Smooth muscle cell (in vitro differentiated cells): ENCODE measurements at regions not wholly inside any gene's neighbourhood (a gene's known extent, or its start where the extent isn't known, plus 50 kb on each side); places are given as distances from the start of the nearest gene placed in this dataset.
A peak's percentile ranks its signal among the peaks of the same experiment; 100 is the strongest.

ENCODE experiments used
- DNase-seq: peaks from one replicate; lab custom pipeline; 2025; ENCODE audit not compliant: unreplicated experiment; lab: John Stamatoyannopoulos, UW
- H2AFZ ChIP-seq: fragments of 200-600 bp; sonication (generic); 2 replicates; pipeline ENCODE4 v1.6.0; 2016; ENCODE audit warnings: antibody characterized with exemption, low read depth, mild to moderate bottlenecking
- H3F3A ChIP-seq: fragments of 200-600 bp; sonication (generic); 2 replicates; pipeline ENCODE4 v1.6.0; 2017; ENCODE audit warnings: antibody characterized with exemption, low read depth
- H3K27ac ChIP-seq: fragments of 200-600 bp; sonication (generic); 2 replicates; pipeline ENCODE4 v1.5.1; 2016; ENCODE audit warnings: low read depth, mild to moderate bottlenecking
- H3K27me3 ChIP-seq: fragments of 200-600 bp; sonication (generic); 2 replicates; pipeline ENCODE4 v1.6.1; 2016; ENCODE audit warnings: low read depth, mild to moderate bottlenecking
- H3K36me3 ChIP-seq: fragments of 200-600 bp; sonication (generic); 2 replicates; pipeline ENCODE4 v1.5.1; 2016; ENCODE audit warnings: low read depth
- H3K4me1 ChIP-seq: fragments of 200-600 bp; sonication (generic); 2 replicates; pipeline ENCODE4 v1.5.1; 2016; ENCODE audit warnings: low read depth
- H3K4me2 ChIP-seq: fragments of 200-600 bp; sonication (generic); 2 replicates; pipeline ENCODE4 v1.6.0; 2016; ENCODE audit warnings: mild to moderate bottlenecking
- H3K4me3 ChIP-seq: fragments of 200-600 bp; sonication (generic); 2 replicates; pipeline ENCODE4 v1.5.1; 2016; ENCODE audit warnings: mild to moderate bottlenecking
- H3K79me2 ChIP-seq: fragments of 200-600 bp; sonication (generic); 2 replicates; pipeline ENCODE4 v1.6.0; 2016; ENCODE audit warnings: low read depth, mild to moderate bottlenecking
- H3K9ac ChIP-seq: fragments of 200-600 bp; sonication (generic); 2 replicates; pipeline ENCODE4 v1.6.0; 2016; ENCODE audit warnings: low read depth
- H3K9me3 ChIP-seq: fragments of 200-600 bp; sonication (generic); replicated peaks from 2 replicates; pipeline ENCODE4 v1.5.1; 2016; ENCODE audit warnings: low read depth
- H4K20me1 ChIP-seq: fragments of 200-600 bp; sonication (generic); 2 replicates; pipeline ENCODE4 v1.6.0; 2016; ENCODE audit warnings: low read depth
- WGBS: methylation state at CpG from one replicate; pipeline ENCODE4 v1.1.7; 2016; ENCODE audit warnings: low lambda C conversion rate; 5-methylcytosine and 5-hydroxymethylcytosine counted together
- TF ChIP-seq, protein P1 (sequence below): fragments of 200-600 bp; sonication (generic); IDR thresholded peaks from 2 replicates; pipeline ENCODE4 v1.5.1; 2017; ENCODE audit warnings: borderline replicate concordance, mild to moderate bottlenecking, antibody characterized with exemption; ENCODE audit not compliant: insufficient read depth, poor library complexity, severe bottlenecking

DNA sequence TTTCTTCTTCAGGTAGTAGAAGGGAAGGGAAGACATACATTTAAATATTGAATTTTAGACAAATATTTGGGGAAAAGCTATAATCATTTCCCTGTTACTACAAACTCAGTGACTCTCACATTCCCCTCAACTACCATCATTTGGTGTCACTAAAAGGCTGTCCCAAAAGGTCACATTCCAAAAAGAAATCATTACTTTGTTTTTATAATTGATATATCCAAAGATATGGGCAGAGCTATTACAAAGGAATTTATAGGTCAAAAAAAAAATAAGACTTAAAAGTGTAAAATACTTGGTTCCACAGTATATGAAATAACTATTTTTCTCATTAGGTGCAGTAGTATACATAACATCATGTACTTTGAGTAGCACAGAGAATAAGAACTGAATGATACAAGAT lies 751.4 kb downstream of the KCNA4 start:
- no peaks in the 10 kb centered on the region for H3K79me2 ChIP-seq
- H3K4me2 ChIP-seq = no peak overlapping the region
- no peaks in the 10 kb centered on the region for H4K20me1 ChIP-seq
- no peak for DNase-seq
- no peak overlapping the region for H3K4me3 ChIP-seq
- no peak overlapping the region for H3K27ac ChIP-seq
- no peaks in the 10 kb centered on the region for H3K27me3 ChIP-seq
- H3K36me3 ChIP-seq = no peaks in the 10 kb centered on the region
- H3K9ac ChIP-seq = no peak overlapping the region
- H2AFZ ChIP-seq = no peak overlapping the region
- no peaks in the 10 kb centered on the region for H3F3A ChIP-seq
- TF ChIP-seq, protein P1, sequence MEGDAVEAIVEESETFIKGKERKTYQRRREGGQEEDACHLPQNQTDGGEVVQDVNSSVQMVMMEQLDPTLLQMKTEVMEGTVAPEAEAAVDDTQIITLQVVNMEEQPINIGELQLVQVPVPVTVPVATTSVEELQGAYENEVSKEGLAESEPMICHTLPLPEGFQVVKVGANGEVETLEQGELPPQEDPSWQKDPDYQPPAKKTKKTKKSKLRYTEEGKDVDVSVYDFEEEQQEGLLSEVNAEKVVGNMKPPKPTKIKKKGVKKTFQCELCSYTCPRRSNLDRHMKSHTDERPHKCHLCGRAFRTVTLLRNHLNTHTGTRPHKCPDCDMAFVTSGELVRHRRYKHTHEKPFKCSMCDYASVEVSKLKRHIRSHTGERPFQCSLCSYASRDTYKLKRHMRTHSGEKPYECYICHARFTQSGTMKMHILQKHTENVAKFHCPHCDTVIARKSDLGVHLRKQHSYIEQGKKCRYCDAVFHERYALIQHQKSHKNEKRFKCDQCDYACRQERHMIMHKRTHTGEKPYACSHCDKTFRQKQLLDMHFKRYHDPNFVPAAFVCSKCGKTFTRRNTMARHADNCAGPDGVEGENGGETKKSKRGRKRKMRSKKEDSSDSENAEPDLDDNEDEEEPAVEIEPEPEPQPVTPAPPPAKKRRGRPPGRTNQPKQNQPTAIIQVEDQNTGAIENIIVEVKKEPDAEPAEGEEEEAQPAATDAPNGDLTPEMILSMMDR = no peak
- no peaks in the 10 kb centered on the region for H3K9me3 ChIP-seq
- no peaks in the 10 kb centered on the region for H3K4me1 ChIP-seq

DNA sequence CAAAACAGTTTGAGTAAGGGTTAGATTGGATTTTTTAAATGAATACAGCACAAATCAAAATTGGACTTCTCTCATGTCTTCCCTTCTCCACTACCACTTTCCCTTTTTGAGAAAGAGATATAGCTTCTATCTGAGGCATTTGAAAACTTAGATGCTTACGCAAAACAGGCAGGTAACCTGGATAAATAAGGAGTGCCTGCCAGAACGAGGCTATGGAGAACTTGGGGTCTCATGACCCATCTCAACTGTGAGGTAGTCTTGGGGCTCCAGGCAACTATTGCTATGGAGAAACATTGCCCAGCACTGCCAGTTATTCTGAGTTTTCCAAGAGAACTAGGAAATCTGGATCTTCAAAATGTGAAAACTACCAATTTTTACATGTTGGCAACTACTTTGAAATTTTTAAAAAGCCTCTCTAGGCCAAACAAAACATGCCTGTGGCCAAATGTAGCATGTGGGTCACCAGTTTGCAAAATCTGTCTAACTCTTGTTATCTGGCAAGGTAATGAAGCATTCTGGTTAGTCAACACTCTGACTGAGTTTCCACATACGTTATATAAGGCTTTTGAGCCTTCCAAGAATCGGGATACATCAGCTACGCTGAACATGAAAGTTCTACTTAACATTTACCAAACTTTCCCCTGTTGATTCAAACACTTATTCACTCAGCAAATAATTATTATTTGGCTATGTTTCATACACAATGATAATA lies 752.7 kb downstream of the KCNA4 start:
- Histone ChIP-seq H2AFZ (no peak overlapping the region), H3K79me2 (no peaks in the 10 kb centered on the region), H3K36me3 (no peaks in the 10 kb centered on the region), H3K4me2 (no peak overlapping the region), H3K9me3 (no peaks in the 10 kb centered on the region), H3K27ac (no peak overlapping the region), H3F3A (no peaks in the 10 kb centered on the region), H4K20me1 (no peaks in the 10 kb centered on the region), H3K4me1 (no peaks in the 10 kb centered on the region), H3K27me3 (no peaks in the 10 kb centered on the region), H3K4me3 (no peak overlapping the region), H3K9ac (no peak overlapping the region)
- no peak for DNase-seq
- TF ChIP-seq, protein P1 = no peak
- WGBS = 91% methylated on average over 5 of the region's 5 CpGs

DNA sequence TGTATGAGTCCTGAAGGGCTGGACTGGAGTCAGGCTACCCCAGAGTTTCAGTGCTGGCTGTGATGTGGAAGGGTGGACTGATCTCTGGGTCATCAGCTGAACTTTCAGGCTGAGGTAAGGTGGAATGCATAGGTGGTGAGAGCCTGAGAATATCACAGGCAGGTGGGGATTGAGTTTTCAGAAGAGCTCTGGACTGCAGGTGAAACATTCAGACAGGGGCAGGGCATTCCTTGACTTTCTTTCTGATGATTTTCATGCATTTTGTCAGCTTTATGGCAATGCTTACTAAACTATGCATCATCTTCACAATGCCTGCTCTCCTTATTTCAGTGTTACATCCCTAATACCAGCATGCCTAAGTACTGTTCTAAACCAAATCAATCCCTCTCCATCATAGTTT lies 755.0 kb downstream of the KCNA4 start:
- DNase-seq = no peak
- Histone ChIP-seq H3K79me2 (no peaks in the 10 kb centered on the region), H3K27ac (no peak overlapping the region), H3F3A (no peaks in the 10 kb centered on the region), H4K20me1 (no peaks in the 10 kb centered on the region), H3K36me3 (no peaks in the 10 kb centered on the region), H3K4me2 (no peak overlapping the region), H3K9ac (no peak overlapping the region), H2AFZ (no peak overlapping the region), H3K4me3 (no peak overlapping the region), H3K4me1 (no peaks in the 10 kb centered on the region), H3K9me3 (no peaks in the 10 kb centered on the region), H3K27me3 (no peaks in the 10 kb centered on the region)
- TF ChIP-seq, protein P1 = no peak

DNA sequence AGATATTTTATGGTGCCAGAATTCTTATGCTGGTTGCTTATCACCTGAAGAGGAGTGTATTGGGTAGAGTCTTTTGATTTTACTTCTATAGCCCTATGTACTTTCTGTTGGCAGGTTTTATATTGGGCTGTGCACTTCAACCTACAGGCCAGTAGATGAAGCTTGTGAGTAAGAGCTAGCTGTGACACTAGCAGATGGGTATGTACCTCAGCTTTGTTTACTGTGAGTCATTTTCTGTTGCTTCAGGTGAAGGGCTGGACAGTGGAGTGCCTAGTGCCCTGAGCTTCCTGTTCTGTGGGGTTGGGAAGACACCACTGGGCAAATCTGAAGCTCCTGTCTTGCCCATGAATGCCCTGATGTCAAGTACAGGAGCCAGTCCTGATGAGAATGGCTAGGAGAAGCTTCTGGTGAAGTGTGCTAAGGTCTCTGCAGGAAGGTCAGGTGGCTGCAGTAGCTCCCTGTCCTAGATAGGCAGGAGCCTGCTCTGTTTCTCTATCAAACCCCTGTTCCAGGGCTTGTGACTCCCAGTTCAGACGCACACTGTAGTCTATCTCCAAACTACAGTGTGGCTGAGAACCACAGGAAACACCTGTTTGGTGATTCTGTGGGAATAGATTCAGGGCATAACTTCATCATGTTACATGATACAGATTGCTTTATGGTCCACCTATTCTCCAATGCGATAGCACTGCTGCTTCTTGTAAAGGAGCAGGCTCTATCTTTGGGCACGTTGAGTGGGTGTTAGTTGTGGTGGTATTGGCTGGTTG lies 755.7 kb downstream of the KCNA4 start:
- Histone ChIP-seq H3K4me3 (no peak overlapping the region), H3K27me3 (no peaks in the 10 kb centered on the region), H3K79me2 (no peaks in the 10 kb centered on the region), H3K9ac (no peak overlapping the region), H3K27ac (peak overlapping the region; percentile 43), H4K20me1 (no peaks in the 10 kb centered on the region), H3K4me2 (no peak overlapping the region), H3K4me1 (no peaks in the 10 kb centered on the region), H3K9me3 (no peaks in the 10 kb centered on the region), H3K36me3 (no peaks in the 10 kb centered on the region), H2AFZ (no peak overlapping the region), H3F3A (no peaks in the 10 kb centered on the region)
- DNase-seq = no peak
- TF ChIP-seq, protein P1 = no peak
- 87% methylated on average over 3 of the region's 3 CpGs for WGBS
